ENCODE measurements at regions not wholly inside any gene's neighbourhood (a gene's known extent, or its start where the extent isn't known, plus 50 kb on each side); places are given as distances from the start of the nearest gene placed in this dataset.
"Not testable (repeated sequence)": the region's sequence is repeated elsewhere in the genome, so short reads cannot be mapped to it uniquely, and the experiment has no call there.

DNA sequence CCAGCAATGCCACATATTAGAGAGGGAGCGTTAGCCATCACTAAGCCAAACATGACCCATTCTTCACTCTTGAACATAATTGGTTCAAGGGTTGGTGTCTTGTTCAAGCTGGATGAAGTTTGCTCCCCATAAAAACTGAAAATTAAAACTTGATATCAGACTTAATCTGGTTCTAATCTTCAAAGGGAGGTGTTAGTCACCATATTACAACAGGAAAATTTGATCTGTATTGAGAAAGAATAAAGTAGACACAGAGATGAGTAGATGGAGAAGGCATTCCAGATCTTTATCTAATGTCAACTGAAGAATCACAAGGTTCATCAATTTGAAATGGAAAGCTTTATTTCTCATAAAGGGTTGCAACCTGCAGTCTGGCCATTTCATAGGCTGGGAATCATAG lies 972.8 kb downstream of the HACE1 start:
- no peak for DNase-seq (ENCODE audit: low read depth)
- no peak overlapping the region for H3K4me3 ChIP-seq (ENCODE audit: low read depth, low read length)

GRCh38 chr6:103885446-103885845 lies 974.3 kb downstream of the HACE1 start:
- H3K4me3 ChIP-seq (ENCODE audit: low read depth, low read length): no peak overlapping the region
- no peak for DNase-seq (ENCODE audit: low read depth)

DNA sequence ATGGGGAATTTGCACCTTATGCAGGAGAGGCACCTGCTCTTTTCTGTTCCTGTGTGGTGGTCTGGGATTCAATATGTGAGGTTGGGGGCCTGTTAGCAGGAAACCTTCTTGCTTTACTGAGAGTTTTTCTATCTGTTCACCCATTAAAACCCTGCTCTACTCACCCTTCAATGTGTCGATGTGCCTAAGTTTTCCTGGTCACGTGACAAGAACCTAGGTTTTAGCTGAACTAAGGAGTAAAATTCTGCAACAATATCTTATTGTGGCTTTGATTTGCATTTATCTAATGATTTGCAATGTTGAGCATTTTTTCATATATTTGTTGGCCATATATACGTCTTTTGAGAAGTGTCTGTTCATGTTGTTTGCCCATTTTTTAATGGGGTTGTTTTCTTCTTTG lies 979.9 kb downstream of the HACE1 start:
- no peak overlapping the region for H3K4me3 ChIP-seq (ENCODE audit: low read depth, low read length)
- no peak for DNase-seq (ENCODE audit: low read depth)

GRCh38 chr6:103875221-103875620 lies 984.5 kb downstream of the HACE1 start:
- no peak for DNase-seq (ENCODE audit: low read depth)
- no peak overlapping the region for H3K4me3 ChIP-seq (ENCODE audit: low read depth, low read length)

DNA sequence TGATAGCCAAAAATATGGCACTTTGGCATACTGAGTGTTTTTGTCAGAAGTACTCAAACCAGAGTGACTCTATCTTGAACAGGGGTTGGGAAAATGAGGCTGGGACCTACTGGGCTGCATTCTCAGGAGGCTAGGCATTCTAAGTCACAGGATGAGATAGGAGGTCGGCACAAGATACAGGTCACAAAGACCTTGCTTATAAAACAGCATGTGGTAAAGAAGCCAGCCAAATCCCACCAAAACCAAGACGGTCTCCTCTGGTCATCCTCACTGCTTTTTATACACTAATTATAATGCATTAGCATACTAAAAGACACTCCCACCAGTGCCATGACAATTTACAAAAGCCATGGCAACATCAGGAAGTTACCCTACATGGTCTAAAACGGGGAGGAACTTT lies 985.1 kb downstream of the HACE1 start:
- H3K4me3 ChIP-seq (ENCODE audit: low read depth, low read length): no peak overlapping the region
- no peak for DNase-seq (ENCODE audit: low read depth)

DNA sequence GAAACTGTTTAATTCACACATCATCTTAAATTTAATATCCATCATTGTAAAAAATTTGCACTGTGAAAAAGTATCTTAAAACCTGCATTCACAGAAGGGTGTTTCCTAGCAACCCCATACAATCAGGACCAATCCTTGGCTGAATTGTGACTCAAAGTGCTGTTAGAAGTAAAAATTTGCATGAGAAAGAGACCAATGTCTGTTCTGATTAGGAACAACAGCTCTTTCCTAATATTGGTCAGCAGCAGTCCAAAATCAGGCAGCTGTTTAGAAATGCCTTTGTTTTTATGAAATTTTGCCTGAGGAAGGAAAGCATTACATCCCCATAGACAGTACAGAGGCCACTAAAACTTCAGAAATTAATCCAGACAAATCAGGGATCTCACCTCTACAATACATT lies 987.0 kb downstream of the HACE1 start:
- DNase-seq (ENCODE audit: low read depth): no peak
- H3K4me3 ChIP-seq (ENCODE audit: low read depth, low read length): no peak overlapping the region

GRCh38 chr6:103872233-103872632 lies 987.5 kb downstream of the HACE1 start:
- H3K4me3 ChIP-seq (ENCODE audit: low read depth, low read length): no peak overlapping the region
- DNase-seq (ENCODE audit: low read depth): no peak

DNA sequence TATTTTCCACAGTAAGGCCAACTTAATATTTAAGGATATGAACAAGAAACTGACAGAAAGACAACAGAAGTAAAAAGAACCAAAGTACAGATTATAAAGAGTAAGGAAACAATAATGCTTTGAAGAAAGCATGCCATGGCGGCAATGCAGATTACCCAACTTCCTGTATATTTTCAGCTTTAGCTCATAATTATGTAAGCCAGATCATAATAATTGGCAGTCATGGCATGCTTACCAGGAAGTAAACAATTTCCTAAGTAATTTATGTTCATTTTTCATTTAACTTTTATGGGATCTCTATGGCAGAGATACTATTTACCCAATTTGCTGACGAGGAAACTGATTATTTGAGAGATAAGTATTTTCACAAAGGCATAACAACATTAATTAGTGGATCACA lies 988.7 kb downstream of the HACE1 start:
- DNase-seq (ENCODE audit: low read depth): no peak
- H3K4me3 ChIP-seq (ENCODE audit: low read depth, low read length): no peak overlapping the region

GRCh38 chr6:103862297-103862696 lies 997.4 kb downstream of the HACE1 start:
- no peak overlapping the region for H3K4me3 ChIP-seq (ENCODE audit: low read depth, low read length)
- DNase-seq (ENCODE audit: low read depth): no peak

DNA sequence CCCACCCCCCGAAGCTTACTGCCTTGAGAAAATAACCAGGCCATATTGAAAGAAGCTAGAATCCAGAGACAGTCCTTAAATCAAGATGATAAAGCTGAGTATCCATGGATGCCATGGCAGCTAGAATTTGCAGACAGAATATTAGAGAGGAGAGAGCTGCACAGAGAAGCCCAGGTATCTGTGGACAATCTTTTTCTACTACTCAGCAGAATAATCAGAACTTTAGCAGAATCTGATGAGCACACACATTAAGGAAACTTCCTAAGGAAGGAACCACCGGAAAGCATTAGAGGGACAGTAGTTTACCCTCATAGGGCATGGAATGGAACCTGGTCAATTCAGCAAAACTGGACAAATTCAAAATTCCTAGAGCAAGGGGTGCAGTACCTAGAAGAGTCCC lies 1001.7 kb downstream of the HACE1 start:
- H3K4me3 ChIP-seq (ENCODE audit: low read depth, low read length): no peak overlapping the region
- no peak for DNase-seq (ENCODE audit: low read depth)

- no peak for DNase-seq (ENCODE audit: low read depth)
- H3K4me3 ChIP-seq (ENCODE audit: low read depth, low read length): no peak overlapping the region
Measured at GRCh38 chr6:103855750-103856149, 1004.0 kb downstream of the HACE1 start.

GRCh38 chr6:103854059-103854458 lies 1005.7 kb downstream of the HACE1 start:
- no peak overlapping the region for H3K4me3 ChIP-seq (ENCODE audit: low read depth, low read length)
- DNase-seq (ENCODE audit: low read depth): no peak

DNA sequence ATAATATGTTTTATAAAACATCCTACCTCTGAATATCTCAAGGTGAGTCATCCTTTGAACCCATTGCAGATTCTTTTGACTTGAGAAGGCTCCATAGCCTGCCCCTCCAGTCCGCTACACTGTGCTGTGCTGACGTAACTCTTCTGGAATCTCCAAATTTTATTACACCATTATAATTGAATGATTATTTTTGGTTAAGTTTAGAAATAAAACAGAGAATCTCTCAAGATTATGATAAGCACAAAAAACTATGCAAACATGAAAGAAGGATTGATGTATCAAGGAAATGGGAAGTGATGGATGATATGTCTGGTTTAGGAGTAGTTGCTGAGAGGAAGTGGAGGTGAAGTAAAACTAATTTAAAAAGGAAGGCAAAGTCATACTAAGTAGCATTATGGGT lies 1021.3 kb downstream of the HACE1 start:
- H3K4me3 ChIP-seq (ENCODE audit: low read depth, low read length): no peak overlapping the region
- DNase-seq (ENCODE audit: low read depth): no peak

DNA sequence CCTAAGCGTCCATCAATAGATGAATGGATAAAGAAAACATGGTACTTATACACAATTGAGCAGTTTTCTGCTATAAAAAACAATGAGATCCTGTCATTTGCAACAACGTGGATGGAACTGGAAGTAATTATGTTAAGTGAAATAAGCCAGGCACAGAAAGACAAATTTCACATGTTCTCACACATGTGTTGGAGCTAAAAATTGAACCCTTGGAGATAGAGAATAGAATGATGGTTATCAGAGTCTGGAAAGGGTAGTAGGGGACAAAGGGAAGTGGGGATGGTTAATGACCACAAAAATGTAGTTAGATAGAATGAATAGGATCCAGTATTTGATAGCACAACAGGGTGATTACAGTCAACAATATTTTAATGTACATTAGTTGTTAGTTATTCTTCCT lies 1033.5 kb downstream of the HACE1 start:
- DNase-seq (ENCODE audit: low read depth): no peak
- H3K4me3 ChIP-seq (ENCODE audit: low read depth, low read length): no peak overlapping the region

DNA sequence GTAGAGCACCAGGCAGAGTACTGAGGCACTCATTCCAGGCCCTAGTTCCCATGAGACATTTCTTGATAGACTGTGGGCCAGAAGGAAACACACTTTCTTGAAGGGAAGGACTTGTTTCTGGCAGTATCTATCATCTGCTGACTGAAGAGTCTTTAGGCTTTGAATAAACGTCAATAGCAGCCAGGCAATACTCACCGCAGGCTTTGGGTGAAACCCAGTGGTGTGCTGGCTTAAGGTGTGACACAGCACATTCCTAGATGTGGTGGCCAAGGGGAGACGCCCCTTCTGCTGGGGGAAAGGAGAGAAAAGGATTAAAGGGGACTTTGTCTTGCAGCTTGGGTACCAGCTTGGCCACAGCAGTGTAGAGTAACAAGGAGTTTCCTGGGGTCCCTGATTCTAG lies 1039.6 kb downstream of the HACE1 start:
- DNase-seq (ENCODE audit: low read depth): no peak
- no peak overlapping the region for H3K4me3 ChIP-seq (ENCODE audit: low read depth, low read length)

GRCh38 chr6:103819509-103819908 lies 1040.2 kb downstream of the HACE1 start:
- no peak overlapping the region for H3K4me3 ChIP-seq (ENCODE audit: low read depth, low read length)
- no peak for DNase-seq (ENCODE audit: low read depth)

DNA sequence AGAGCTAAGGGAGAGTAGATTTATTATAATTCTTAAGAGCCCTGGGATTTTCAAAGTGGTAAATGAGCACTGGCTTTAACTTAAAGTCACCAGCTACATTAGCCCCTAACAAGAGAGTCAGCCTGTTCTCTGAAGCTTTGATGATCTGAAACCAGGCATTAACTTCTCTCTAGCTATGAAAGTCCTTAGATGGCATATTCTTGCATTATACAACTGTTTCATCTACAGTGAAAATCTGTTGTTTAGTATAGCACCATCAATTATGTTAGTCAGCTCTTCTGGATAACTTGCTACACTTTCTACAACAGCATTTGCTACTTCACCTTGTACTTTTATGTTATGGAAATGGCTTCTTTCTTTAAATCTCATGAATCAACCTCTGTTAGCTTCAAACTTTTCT lies 1046.7 kb downstream of the HACE1 start:
- H3K4me3 ChIP-seq (ENCODE audit: low read depth, low read length): no peak overlapping the region
- no peak for DNase-seq (ENCODE audit: low read depth)

- H3K4me3 ChIP-seq (ENCODE audit: low read depth, low read length); DNase-seq (ENCODE audit: low read depth): not testable (repeated sequence)
Measured at GRCh38 chr6:103801901-103802479, 1057.7 kb downstream of the HACE1 start.

DNA sequence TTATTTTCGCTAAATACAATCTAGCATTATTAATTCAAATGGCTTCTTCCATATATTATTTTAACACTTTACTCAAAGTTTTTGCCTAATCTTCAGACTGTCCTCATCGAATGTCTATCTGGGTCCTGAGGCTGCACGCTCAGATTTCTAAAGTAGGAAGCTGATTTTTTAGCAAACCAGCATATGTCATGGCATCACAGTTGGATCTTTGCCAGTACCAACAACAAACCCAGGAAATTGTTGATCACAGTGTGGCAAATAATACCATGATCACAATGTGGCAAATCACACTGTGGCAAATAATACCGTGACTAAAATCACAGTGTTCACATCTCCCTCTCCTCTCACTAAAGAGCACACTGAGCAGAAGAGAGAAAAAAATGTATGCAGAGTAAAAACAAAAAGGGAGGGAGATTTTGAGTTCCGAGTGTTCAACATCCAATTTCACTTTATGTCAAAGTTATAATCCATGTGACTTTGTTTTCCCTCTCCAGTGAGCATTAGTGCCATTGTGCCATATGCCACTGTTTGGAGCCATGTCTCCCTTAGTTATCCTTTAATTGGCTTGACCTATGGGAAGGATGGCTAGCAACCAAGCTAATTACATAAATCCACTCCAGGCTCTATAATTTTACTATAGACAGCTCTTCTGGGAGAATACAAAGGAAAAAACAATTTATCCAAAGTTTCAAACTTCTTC lies 1059.6 kb downstream of the HACE1 start:
- DNase-seq (ENCODE audit: low read depth): no peak
- H3K4me3 ChIP-seq (ENCODE audit: low read depth, low read length): no peak overlapping the region

- H3K4me3 ChIP-seq (ENCODE audit: low read depth, low read length): no peak overlapping the region
- DNase-seq (ENCODE audit: low read depth): no peak
Measured at GRCh38 chr6:103798166-103798565, 1061.6 kb downstream of the HACE1 start.

- no peak for DNase-seq (ENCODE audit: low read depth)
- H3K4me3 ChIP-seq (ENCODE audit: low read depth, low read length): no peak overlapping the region
Measured at GRCh38 chr6:103797738-103798137, 1062.0 kb downstream of the HACE1 start.

- DNase-seq (ENCODE audit: low read depth): no peak
- H3K4me3 ChIP-seq (ENCODE audit: low read depth, low read length): no peak overlapping the region
Measured at GRCh38 chr6:103791458-103791857, 1068.3 kb downstream of the HACE1 start.

Data from skeletal muscle cell (primary cell).